CD4-positive, alpha-beta T cell (primary cell): ENCODE measurements at regions not wholly inside any gene's neighbourhood (a gene's known extent, or its start where the extent isn't known, plus 50 kb on each side); places are given as distances from the start of the nearest gene placed in this dataset.
"Not testable (repeated sequence)": the region's sequence is repeated elsewhere in the genome, so short reads cannot be mapped to it uniquely, and the experiment has no call there.

Experiments used
- ATAC-seq: fragments of 200-7000 bp; cut with Tn5 transposase; one replicate; pipeline ENCODE4 v1.10.0; 2022; ENCODE audit warnings: mild to moderate bottlenecking; ENCODE audit not compliant: poor library complexity
- CTCF ChIA-PET: fragments of 350-600 bp; sonication (Branson Sonifier 250); formaldehyde crosslinking; loops from one replicate; lab custom pipeline; 2021; ENCODE audit warnings: antibody characterized with exemption, inconsistent platforms; lab: Charles Lee
- POLR2A ChIA-PET: fragments of 350-600 bp; sonication (Branson Sonifier 250); formaldehyde crosslinking; loops from one replicate; lab custom pipeline; 2021; ENCODE audit warnings: antibody characterized with exemption, inconsistent platforms; lab: Charles Lee
- DNase-seq, 14 experiments: peaks; one replicate each; pipeline ENCODE4 v3.0.0-alpha.2; 2013 to 2020; ENCODE audit warnings: mixed read lengths in 2 of 14
- H3K27ac ChIP-seq, 2 donors: one replicate each; pipeline versions ENCODE4 v1.5.1 to v1.7.0; 2013; ENCODE audit warnings: low read length in 2 of 2, low read depth in 1 of 2, mild to moderate bottlenecking in 1 of 2
- H3K27me3 ChIP-seq, 2 experiments: 1 replicate in 1 of 2; 2 replicates in 1 of 2; pipeline versions ENCODE4 v1.6.1 to v1.7.0; 2013; ENCODE audit warnings: low read length in 2 of 2, control low read depth in 1 of 2, mild to moderate bottlenecking in 1 of 2, moderate library complexity in 1 of 2; ENCODE audit not compliant: insufficient read depth in 2 of 2, control insufficient read depth in 1 of 2
- H3K36me3 ChIP-seq: one replicate; pipeline ENCODE4 v1.6.1; 2013; ENCODE audit warnings: low read length, control low read depth; ENCODE audit not compliant: insufficient read depth
- H3K4me1 ChIP-seq: one replicate; pipeline ENCODE4 v1.6.1; 2013; ENCODE audit warnings: low read length, control low read depth; ENCODE audit not compliant: insufficient read depth
- H3K4me3 ChIP-seq: one replicate; pipeline ENCODE4 v1.5.1; 2013; ENCODE audit warnings: mild to moderate bottlenecking, low read length, moderate library complexity
- H3K9me3 ChIP-seq, 2 experiments: 1 replicate in 1 of 2; 2 replicates in 1 of 2; pipeline versions ENCODE4 v1.6.1 to v1.7.0; 2013; ENCODE audit warnings: low read length in 2 of 2, mild to moderate bottlenecking in 2 of 2, control low read depth in 1 of 2, moderate library complexity in 1 of 2; ENCODE audit not compliant: control insufficient read depth in 1 of 2, insufficient read depth in 1 of 2
- H3K27ac Mint-ChIP-seq: one replicate; pipeline ENCODE4 v1.8.0; 2020; ENCODE audit warnings: mixed read lengths
- H3K27me3 Mint-ChIP-seq: one replicate; pipeline ENCODE4 v1.8.0; 2021; ENCODE audit warnings: mixed read lengths
- H3K36me3 Mint-ChIP-seq: one replicate; pipeline ENCODE4 v1.8.0; 2021; ENCODE audit warnings: low read depth, mixed read lengths
- H3K4me1 Mint-ChIP-seq: one replicate; pipeline ENCODE4 v1.8.0; 2021; ENCODE audit warnings: low read depth, mixed read lengths
- H3K4me3 Mint-ChIP-seq: one replicate; pipeline ENCODE4 v1.8.0; 2020; ENCODE audit warnings: mild to moderate bottlenecking, mixed read lengths
- H3K9me3 Mint-ChIP-seq: one replicate; pipeline ENCODE4 v1.8.0; 2020; ENCODE audit warnings: mixed read lengths
- intact Hi-C, 2 experiments: fragments of 100-400 bp; cut with DNase I in 1 of 2; cut with micrococcal nuclease in 1 of 2; formaldehyde crosslinking; loops; one replicate each; pipeline versions ENCODE4 v1.15.1 to v1.9.0; 2023 to 2025; cut with DNase I, micrococcal nuclease

DNA sequence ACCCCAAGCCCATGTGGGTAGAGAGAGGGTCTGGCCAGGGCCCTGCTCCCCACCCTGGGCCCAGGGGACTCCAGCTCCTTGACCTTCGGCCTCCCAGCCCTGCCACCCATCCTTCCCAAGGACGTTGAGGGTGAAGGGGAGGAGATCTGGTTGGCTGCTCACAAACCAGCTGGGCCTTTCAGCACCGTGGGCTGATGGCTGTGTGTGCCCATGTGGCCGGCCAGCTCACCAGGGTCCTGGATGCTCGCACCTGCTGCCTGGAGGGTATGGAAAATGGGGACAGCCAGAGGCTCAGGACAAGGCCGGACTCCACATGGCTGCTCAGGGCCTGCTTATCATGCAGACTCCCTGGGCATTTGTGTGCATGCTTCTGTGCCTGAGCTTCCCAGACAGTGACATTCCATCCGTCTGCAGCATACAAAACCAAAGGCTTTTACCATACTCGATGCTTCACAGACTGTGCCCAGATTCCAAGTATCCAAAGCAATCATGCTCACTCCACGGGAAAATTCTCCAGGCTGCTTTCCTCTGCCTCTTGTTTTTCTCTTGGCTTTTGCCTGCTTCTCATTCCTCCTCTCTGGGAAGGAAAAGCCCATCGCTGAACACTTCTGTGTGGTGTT lies 112.5 kb upstream of the ZNF469 start:
- DNase-seq, H3K4me3 Mint-ChIP-seq, H3K36me3 ChIP-seq, H3K4me1 ChIP-seq, H3K27ac ChIP-seq, H3K27ac Mint-ChIP-seq, H3K27me3 ChIP-seq, intact Hi-C loops, H3K9me3 ChIP-seq, H3K9me3 Mint-ChIP-seq, H3K4me3 ChIP-seq, POLR2A ChIA-PET, CTCF ChIA-PET, H3K36me3 Mint-ChIP-seq, ATAC-seq, H3K4me1 Mint-ChIP-seq: not testable (repeated sequence)
- peaks cover 13% of the 10 kb centered on the region for H3K27me3 Mint-ChIP-seq

- H3K36me3 Mint-ChIP-seq, H3K4me1 ChIP-seq, POLR2A ChIA-PET, CTCF ChIA-PET, DNase-seq, H3K27ac ChIP-seq, H3K4me1 Mint-ChIP-seq, H3K27me3 ChIP-seq, H3K9me3 ChIP-seq, H3K9me3 Mint-ChIP-seq, H3K36me3 ChIP-seq, H3K4me3 ChIP-seq, H3K27ac Mint-ChIP-seq, intact Hi-C loops, ATAC-seq, H3K4me3 Mint-ChIP-seq: not testable (repeated sequence)
- peaks cover 13% of the 10 kb centered on the region for H3K27me3 Mint-ChIP-seq
Measured at GRCh38 chr16:88271296-88271695, 111.5 kb upstream of the ZNF469 start.

- H3K27ac ChIP-seq, H3K27me3 ChIP-seq, H3K9me3 Mint-ChIP-seq, H3K9me3 ChIP-seq, CTCF ChIA-PET, H3K4me1 ChIP-seq, H3K36me3 Mint-ChIP-seq, POLR2A ChIA-PET, H3K36me3 ChIP-seq, H3K4me1 Mint-ChIP-seq, H3K4me3 ChIP-seq, H3K27ac Mint-ChIP-seq, ATAC-seq, intact Hi-C loops, DNase-seq, H3K4me3 Mint-ChIP-seq, H3K27me3 Mint-ChIP-seq: not testable (repeated sequence)
Measured at GRCh38 chr16:88271776-88272175, 111.0 kb upstream of the ZNF469 start.

GRCh38 chr16:88272437-88272836 lies 110.3 kb upstream of the ZNF469 start:
- H3K27me3 Mint-ChIP-seq, POLR2A ChIA-PET, H3K27ac Mint-ChIP-seq, H3K36me3 ChIP-seq, H3K9me3 Mint-ChIP-seq, ATAC-seq, intact Hi-C loops, H3K27me3 ChIP-seq, CTCF ChIA-PET, H3K4me3 Mint-ChIP-seq, H3K27ac ChIP-seq, DNase-seq, H3K4me1 ChIP-seq, H3K9me3 ChIP-seq, H3K4me1 Mint-ChIP-seq, H3K4me3 ChIP-seq, H3K36me3 Mint-ChIP-seq: not testable (repeated sequence)

DNA sequence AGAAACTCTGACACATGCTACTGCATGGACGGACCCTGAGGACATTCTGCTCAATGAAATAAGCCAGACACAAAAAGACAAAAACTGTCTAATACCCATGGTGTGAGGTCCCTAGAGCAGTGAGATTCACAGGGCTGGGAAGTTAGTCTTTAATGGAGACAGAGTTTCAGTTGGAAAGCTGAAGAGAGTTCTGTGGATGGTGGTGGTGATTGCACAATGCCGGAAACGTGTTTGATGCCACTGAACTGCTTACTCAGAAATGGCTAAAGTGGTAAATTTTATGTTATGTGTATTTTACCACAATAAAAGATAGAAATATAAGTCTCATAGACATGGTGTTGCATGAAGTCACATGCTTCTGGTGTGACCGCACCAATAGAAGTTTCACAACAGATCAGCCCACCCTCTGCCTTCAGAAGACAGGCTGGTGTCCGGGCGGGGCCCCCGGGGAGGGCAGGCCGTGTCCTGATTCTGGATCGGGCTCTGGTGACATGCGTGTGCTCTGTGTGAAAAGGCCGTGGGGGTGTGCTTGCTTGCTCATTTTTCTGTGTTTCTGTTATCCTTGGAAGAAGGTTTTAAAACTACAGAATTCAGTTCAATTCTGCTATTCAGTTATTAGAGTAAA lies 108.5 kb upstream of the ZNF469 start:
- H3K27me3 Mint-ChIP-seq, ATAC-seq, CTCF ChIA-PET, H3K4me1 ChIP-seq, H3K4me3 ChIP-seq, H3K27ac ChIP-seq, H3K4me1 Mint-ChIP-seq, POLR2A ChIA-PET, DNase-seq, H3K27me3 ChIP-seq, intact Hi-C loops, H3K4me3 Mint-ChIP-seq, H3K36me3 Mint-ChIP-seq, H3K36me3 ChIP-seq, H3K9me3 Mint-ChIP-seq, H3K27ac Mint-ChIP-seq: not testable (repeated sequence)
- H3K9me3 ChIP-seq: peaks cover 0 to 13% of the 10 kb centered on the region in 2 experiments
